ENCODE measurements at regions not wholly inside any gene's neighbourhood (a gene's known extent, or its start where the extent isn't known, plus 50 kb on each side); places are given as distances from the start of the nearest gene placed in this dataset.
"Not testable (repeated sequence)": the region's sequence is repeated elsewhere in the genome, so short reads cannot be mapped to it uniquely, and the experiment has no call there.

DNA sequence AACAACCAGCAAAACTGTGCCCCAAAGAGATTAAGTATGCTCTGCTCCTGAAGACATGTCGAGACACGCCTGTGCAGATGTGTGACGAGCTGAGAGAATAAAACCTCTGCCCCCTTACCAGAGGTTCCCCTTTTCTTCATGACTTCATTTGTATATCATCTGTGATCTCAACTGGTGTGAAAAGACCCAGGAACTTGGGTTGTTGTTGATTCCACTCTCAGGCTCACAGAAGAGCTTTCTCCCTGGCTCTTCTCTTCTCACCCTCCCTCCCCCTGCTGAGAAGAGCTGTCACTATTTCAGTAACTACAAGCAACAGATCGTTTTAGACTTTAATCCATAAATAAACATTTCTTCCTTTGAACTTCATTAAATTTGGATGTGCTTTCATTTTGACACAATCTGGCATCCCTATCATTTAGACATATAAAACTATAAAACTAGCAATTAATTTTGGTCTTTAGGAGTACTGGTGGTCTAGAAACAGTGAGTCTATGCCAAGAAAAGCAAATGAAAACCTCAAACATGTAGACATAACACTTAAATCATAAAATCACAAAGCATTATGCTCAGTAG is 179.3 kb upstream of the FZD8 start:
- TF ChIP-seq POLR2A (IDR thresholded peaks at IDR 0.05) = no peak
- no peak for TF ChIP-seq POLR2AphosphoS5 (IDR thresholded peaks at IDR 0.05)
- no peak for TF ChIP-seq CTCF (IDR thresholded peaks at IDR 0.05)
- TF ChIP-seq EP300 (IDR thresholded peaks at IDR 0.05) = no peak
- Histone ChIP-seq H3K27ac (no peak overlapping the region), H3K27me3 (no peaks in the 10 kb centered on the region), H3K4me3 (no peak overlapping the region), H3K36me3 (no peaks in the 10 kb centered on the region), H3K9me3 (no peaks in the 10 kb centered on the region), H3K4me1 (no peaks in the 10 kb centered on the region)
- ATAC-seq (ENCODE audit: low FRiP score in 2 of 2) = no peak
- DNase-seq = no peak
- 63 to 70% methylated on average over 4 of the region's 4 CpGs for WGBS, 2 donors

DNA sequence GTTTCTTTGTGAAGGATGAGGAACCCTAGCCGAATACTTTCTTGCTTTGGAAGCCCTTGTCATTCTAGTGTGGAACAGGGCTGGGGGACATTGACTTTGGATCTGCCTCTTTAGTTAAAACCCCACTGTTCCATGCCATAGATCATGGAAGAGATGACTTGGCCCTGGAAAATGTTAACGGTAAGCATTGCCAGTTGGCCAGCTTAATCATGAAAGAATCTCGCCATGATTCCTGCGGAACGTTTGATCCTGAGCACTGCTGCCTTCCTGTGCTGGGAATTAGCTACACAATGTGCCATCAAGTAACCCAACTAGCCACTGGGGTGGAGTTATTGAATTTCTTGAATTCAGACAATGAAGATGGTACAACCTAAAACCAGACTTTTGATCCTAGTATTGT is 177.6 kb upstream of the FZD8 start:
- no peak overlapping the region for H3K27ac ChIP-seq
- ATAC-seq (ENCODE audit: low FRiP score in 2 of 2) (no peak), DNase-seq (no peak)
- TF ChIP-seq EP300 (IDR thresholded peaks at IDR 0.05) (no peak), POLR2AphosphoS5 (IDR thresholded peaks at IDR 0.05) (no peak), CTCF (IDR thresholded peaks at IDR 0.05) (no peak), POLR2A (IDR thresholded peaks at IDR 0.05) (no peak)
- no peaks in the 10 kb centered on the region for H3K4me1 ChIP-seq
- H3K27me3 ChIP-seq = no peaks in the 10 kb centered on the region
- H3K4me3 ChIP-seq = no peak overlapping the region
- 89 to 90% methylated on average over 5 of the region's 5 CpGs for WGBS, 2 donors
- H3K9me3 ChIP-seq = no peaks in the 10 kb centered on the region
- no peaks in the 10 kb centered on the region for H3K36me3 ChIP-seq

DNA sequence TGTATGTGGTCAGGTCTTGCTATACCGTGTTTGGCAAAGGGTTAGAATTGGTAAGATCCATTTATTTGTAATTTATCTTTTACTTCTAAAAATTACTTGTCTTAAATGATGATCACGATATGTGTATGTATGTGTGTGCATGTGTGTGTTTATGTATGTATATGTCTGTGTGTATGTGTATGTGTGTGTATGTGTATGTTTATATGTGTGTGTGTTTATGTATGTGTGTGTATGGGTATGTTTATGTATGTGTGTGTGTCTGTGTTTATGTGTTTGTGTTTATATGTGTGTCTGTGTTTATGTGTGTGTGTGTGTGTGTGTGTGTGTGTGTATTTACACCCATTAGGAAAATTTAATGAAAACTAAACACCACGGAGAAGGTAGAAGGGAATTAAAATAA is 176.9 kb upstream of the FZD8 start:
- H3K36me3 ChIP-seq = no peaks in the 10 kb centered on the region
- DNase-seq (no peak), ATAC-seq (ENCODE audit: low FRiP score in 2 of 2) (no peak)
- H3K27me3 ChIP-seq = no peaks in the 10 kb centered on the region
- H3K9me3 ChIP-seq = no peaks in the 10 kb centered on the region
- no peak for TF ChIP-seq POLR2A (IDR thresholded peaks at IDR 0.05)
- TF ChIP-seq EP300 (IDR thresholded peaks at IDR 0.05) = no peak
- TF ChIP-seq CTCF (IDR thresholded peaks at IDR 0.05) = no peak
- no peak for TF ChIP-seq POLR2AphosphoS5 (IDR thresholded peaks at IDR 0.05)
- H3K4me1 ChIP-seq = no peaks in the 10 kb centered on the region
- no peak overlapping the region for H3K4me3 ChIP-seq
- H3K27ac ChIP-seq = no peak overlapping the region
- 90 to 91% methylated on average over 3 of the region's 3 CpGs for WGBS, 2 donors

GRCh38 chr10:35817109-35817508 is 175.0 kb upstream of the FZD8 start:
- not testable (repeated sequence) for H3K27me3 ChIP-seq; H3K9me3 ChIP-seq; H3K36me3 ChIP-seq; DNase-seq; H3K4me1 ChIP-seq; H3K27ac ChIP-seq; H3K4me3 ChIP-seq; ATAC-seq (ENCODE audit: low FRiP score in 2 of 2)
- 89 to 93% methylated on average over 4 to 5 of the region's 5 CpGs for WGBS, 2 donors

DNA sequence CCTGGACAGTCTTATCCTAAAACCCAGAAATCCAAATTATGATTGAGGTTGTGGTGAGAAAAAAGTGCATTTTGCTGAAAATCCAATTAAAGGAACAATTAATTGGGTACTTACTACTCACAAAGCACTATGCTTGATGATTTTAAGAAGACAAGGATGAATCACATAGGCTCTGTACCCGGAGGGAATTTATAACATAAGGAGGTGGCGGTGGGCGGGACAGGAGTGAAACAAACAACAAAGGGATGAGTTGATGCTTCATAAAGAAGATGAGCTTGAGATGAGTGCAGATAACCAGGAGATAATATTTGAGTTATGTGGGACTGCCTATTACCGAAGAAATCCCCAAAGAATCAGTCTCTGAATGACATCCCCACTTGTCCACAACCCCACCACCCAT is 171.1 kb upstream of the FZD8 start:
- H3K9me3 ChIP-seq = no peaks in the 10 kb centered on the region
- H3K4me3 ChIP-seq = no peak overlapping the region
- H3K27me3 ChIP-seq = no peaks in the 10 kb centered on the region
- DNase-seq = no peak
- H3K4me1 ChIP-seq = no peaks in the 10 kb centered on the region
- H3K27ac ChIP-seq = no peak overlapping the region
- no peak for TF ChIP-seq EP300 (IDR thresholded peaks at IDR 0.05)
- TF ChIP-seq CTCF (IDR thresholded peaks at IDR 0.05) = no peak
- TF ChIP-seq POLR2A (IDR thresholded peaks at IDR 0.05) = no peak
- TF ChIP-seq POLR2AphosphoS5 (IDR thresholded peaks at IDR 0.05) = no peak
- no peaks in the 10 kb centered on the region for H3K36me3 ChIP-seq
- 89 to 94% methylated on average over 4 of the region's 4 CpGs for WGBS, 2 donors
- no peak for ATAC-seq (ENCODE audit: low FRiP score in 2 of 2)

All from upper lobe of left lung (tissue), 6 donors.